Gastroesophageal sphincter (tissue), 4 donors: ENCODE measurements at regions not wholly inside any gene's neighbourhood (a gene's known extent, or its start where the extent isn't known, plus 50 kb on each side); places are given as distances from the start of the nearest gene placed in this dataset.

ENCODE experiments used
- ATAC-seq: fragments of 150-250 bp; one replicate; pipeline ENCODE4 v1.9.1; 2016; ENCODE audit warnings: mild to moderate bottlenecking, moderate library complexity
- H3K27ac ChIP-seq, 4 donors: fragments of 200-600 bp; sonication (generic) in 3 of 4; 1 replicate in 3 of 4; 2 replicates in 1 of 4; pipeline ENCODE4 v1.5.1; 2016 to 2019
- H3K27me3 ChIP-seq: fragments of 200-600 bp; sonication (generic); one replicate; pipeline ENCODE4 v1.5.1; 2019
- H3K36me3 ChIP-seq, 2 donors: fragments of 200-600 bp; sonication (generic); one replicate each; pipeline ENCODE4 v1.5.1; 2019; ENCODE audit warnings: control low read depth in 1 of 2
- H3K4me1 ChIP-seq, 3 donors: fragments of 200-600 bp; sonication (generic); 1 replicate in 2 of 3; 2 replicates in 1 of 3; pipeline ENCODE4 v1.5.1; 2016 to 2019; ENCODE audit warnings: control low read depth in 2 of 3
- H3K4me3 ChIP-seq, 2 donors: fragments of 200-600 bp; sonication (generic); one replicate each; pipeline ENCODE4 v1.5.1; 2019; ENCODE audit warnings: mild to moderate bottlenecking in 1 of 2, moderate library complexity in 1 of 2
- H3K9me3 ChIP-seq, 3 donors: fragments of 200-600 bp; sonication (generic); one replicate each; pipeline ENCODE4 v1.5.1; 2017 to 2019; ENCODE audit warnings: control low read depth in 2 of 3
- CTCF ChIP-seq, 4 experiments: fragments of 200-600 bp in 2 of 4; fragments of 450-650 bp in 2 of 4; sonication (generic) in 1 of 4; IDR thresholded peaks; one replicate each; pipeline ENCODE4 v1.5.1; 2017 to 2019; ENCODE audit warnings: antibody characterized with exemption in 4 of 4, mild to moderate bottlenecking in 2 of 4, moderate library complexity in 2 of 4
- EP300 ChIP-seq: sonication (generic); formaldehyde crosslinking; IDR thresholded peaks from one replicate; pipeline ENCODE4 v1.6.1; 2017; ENCODE audit warnings: antibody characterized with exemption, mild to moderate bottlenecking
- POLR2A ChIP-seq, 2 donors: fragments of 450-650 bp; IDR thresholded peaks; one replicate each; pipeline ENCODE4 v1.6.1; 2017; ENCODE audit warnings: antibody characterized with exemption in 2 of 2, mild to moderate bottlenecking in 2 of 2, moderate library complexity in 1 of 2
- POLR2AphosphoS5 ChIP-seq: sonication (generic); formaldehyde crosslinking; IDR thresholded peaks from one replicate; pipeline ENCODE4 v1.6.1; 2017; ENCODE audit warnings: antibody characterized with exemption
- WGBS, 2 donors: methylation state at CpG; one replicate each; pipeline ENCODE4 v1.1.5; 2018; ENCODE audit warnings: low coverage in 1 of 2; 5-methylcytosine and 5-hydroxymethylcytosine counted together

DNA sequence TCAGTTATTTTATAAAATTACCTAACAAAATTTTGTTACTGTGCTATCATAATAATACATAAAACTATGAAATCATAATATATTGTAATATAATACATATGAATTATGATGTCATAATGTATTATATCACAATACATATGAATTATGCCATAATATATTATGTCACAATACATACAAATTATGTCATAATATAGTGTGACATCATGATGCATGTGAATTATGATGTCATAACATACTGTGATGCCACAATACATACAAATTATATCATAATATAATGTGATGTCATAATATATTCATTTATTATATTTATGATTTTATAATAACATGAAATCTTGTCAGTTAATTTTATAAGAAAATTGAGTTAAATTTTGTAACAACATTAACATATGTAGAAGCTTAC lies 2021.6 kb downstream of the TP53TG3F start:
- TF ChIP-seq CTCF (IDR thresholded peaks at IDR 0.05) (no peak), POLR2AphosphoS5 (no peak), EP300 (no peak), POLR2A (IDR thresholded peaks at IDR 0.05) (no peak)
- Histone ChIP-seq H3K9me3 (peaks cover 0 to 5% (median 0%) of the 10 kb centered on the region in 3 donors), H3K4me1 (no peaks in the 10 kb centered on the region), H3K4me3 (no peak overlapping the region), H3K36me3 (no peaks in the 10 kb centered on the region), H3K27ac (no peak overlapping the region), H3K27me3 (no peaks in the 10 kb centered on the region)
- ATAC-seq: no peak

DNA sequence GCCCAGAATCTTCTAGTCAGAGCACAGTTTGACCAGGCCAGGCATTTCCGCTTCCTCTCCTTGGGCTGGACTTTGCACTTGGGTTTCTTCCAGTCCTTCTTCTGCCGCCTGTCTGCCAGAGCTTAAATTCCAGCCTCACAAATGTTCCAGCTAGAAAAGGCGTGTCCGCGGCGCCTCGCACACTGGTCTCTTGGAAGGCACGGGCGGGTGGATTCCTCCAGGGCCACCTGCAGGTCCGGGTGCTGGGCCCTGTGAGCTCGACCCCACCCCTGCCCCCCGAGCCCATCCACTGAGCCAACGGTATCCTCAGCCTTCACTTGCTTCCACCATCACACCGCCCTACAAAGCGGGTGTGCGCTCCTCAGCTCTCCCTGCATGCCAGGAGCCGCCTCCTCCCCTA lies 2026.5 kb downstream of the TP53TG3F start:
- no peak overlapping the region for H3K4me3 ChIP-seq
- H3K27me3 ChIP-seq: no peaks in the 10 kb centered on the region
- TF ChIP-seq EP300: no peak
- no peak for TF ChIP-seq POLR2AphosphoS5
- TF ChIP-seq POLR2A (IDR thresholded peaks at IDR 0.05): no peak
- no peak for TF ChIP-seq CTCF (IDR thresholded peaks at IDR 0.05)

GRCh38 chr16:35492225-35492624 lies 2032.8 kb downstream of the TP53TG3F start:
- H3K9me3 ChIP-seq: no peaks in the 10 kb centered on the region
- ATAC-seq: no peak
- no peak overlapping the region for H3K27ac ChIP-seq
- WGBS, 2 donors: 69 to 80% methylated on average over 1 to 7 of the region's 28 CpGs
- peaks cover 6% of the 10 kb centered on the region for H3K27me3 ChIP-seq
- H3K36me3 ChIP-seq: no peaks in the 10 kb centered on the region
- no peak overlapping the region for H3K4me3 ChIP-seq
- TF ChIP-seq EP300 (no peak), POLR2AphosphoS5 (no peak), POLR2A (IDR thresholded peaks at IDR 0.05) (no peak), CTCF (IDR thresholded peaks at IDR 0.05) (no peak)
- no peaks in the 10 kb centered on the region for H3K4me1 ChIP-seq

More for the DNA sequence above, 2026.5 kb downstream of the TP53TG3F start:
- Histone ChIP-seq H3K9me3 (peaks cover 0 to 7% (median 0%) of the 10 kb centered on the region in 3 donors), H3K4me1 (no peaks in the 10 kb centered on the region), H3K36me3 (no peaks in the 10 kb centered on the region), H3K27ac (no peak overlapping the region)
- WGBS, 2 donors: 83 to 95% methylated on average over 7 to 8 of the region's 17 CpGs
- no peak for ATAC-seq

DNA sequence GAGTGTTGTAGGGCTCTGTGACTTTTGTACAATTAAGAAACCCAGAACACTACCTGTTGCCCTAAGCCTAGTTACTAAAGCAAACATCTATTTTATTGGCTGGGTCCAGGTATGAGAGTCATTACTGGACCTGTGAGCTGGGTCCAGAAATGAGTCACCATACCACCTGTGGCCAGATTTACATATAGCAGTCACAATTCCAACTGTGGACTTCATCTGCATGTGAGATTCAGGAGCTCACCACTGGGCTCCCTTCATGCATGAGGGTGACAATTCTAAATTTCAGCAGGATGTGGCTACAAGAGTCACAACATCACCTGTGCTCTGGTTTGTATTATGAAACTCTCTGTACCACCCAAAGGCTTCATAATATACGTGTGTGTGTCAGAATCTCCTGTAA lies 2038.0 kb downstream of the TP53TG3F start:
- ATAC-seq: no peak
- no peaks in the 10 kb centered on the region for H3K4me1 ChIP-seq
- H3K36me3 ChIP-seq: no peaks in the 10 kb centered on the region
- no peak for TF ChIP-seq CTCF (IDR thresholded peaks at IDR 0.05)
- TF ChIP-seq POLR2AphosphoS5: no peak
- no peak for TF ChIP-seq POLR2A (IDR thresholded peaks at IDR 0.05)
- TF ChIP-seq EP300: no peak
- 80% methylated on average over 1 of the region's 1 CpG; no CpG with 5 or more reads in 1 of the 2 donors for WGBS, 2 donors
- H3K9me3 ChIP-seq: no peaks in the 10 kb centered on the region
- peaks cover 1% of the 10 kb centered on the region for H3K27me3 ChIP-seq
- no peak overlapping the region for H3K4me3 ChIP-seq
- H3K27ac ChIP-seq: no peak overlapping the region

DNA sequence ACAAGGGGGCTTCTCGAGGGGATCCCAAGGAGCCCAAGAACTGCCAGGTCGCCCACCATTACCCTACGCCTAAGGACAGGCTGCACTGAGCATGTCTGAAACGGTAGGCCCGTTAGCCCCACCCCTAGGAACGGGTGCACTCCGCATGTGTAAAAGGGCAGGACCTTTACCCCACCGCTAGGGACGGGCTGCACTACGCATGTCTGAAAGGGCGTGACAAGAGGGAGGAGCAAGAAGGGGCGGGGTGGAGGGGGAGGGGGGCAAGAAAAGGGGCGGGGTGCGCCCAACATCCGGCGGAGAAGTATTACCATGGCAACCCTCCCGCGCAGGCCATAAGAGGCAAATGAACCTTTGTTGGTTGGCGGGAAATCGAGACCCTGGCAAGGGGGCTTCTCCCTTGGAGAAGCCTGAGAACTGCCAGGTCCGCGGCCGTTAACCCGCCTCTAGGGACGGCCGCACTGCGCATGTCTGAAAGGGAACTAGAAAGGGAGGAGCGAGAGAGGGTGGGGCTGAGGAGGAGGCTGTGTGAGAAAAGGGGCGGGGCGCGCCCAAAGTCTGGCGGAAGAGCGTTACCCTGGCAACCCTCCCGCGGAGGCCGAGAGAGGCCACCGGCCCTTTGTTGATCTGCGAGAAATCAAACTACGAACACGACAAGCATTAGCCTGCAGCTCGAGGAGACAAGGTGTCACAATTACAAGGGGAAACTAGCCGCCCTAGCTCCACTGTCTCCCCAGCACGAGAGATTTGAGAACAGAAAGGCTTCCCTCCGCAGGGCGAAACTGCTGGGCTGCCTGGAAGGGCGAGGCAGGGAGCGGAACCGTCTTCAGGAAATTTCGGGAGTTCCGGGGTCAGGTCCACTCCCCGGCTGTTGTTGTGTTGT lies 2046.8 kb downstream of the TP53TG3F start:
- Histone ChIP-seq H3K4me3 (no peak overlapping the region), H3K4me1 (no peaks in the 10 kb centered on the region), H3K27ac (no peak overlapping the region), H3K36me3 (no peaks in the 10 kb centered on the region), H3K27me3 (peaks cover 19% of the 10 kb centered on the region), H3K9me3 (peaks cover 0 to 20% (median 0%) of the 10 kb centered on the region in 3 donors)
- WGBS, 2 donors: 37% methylated on average over 13 of the region's 51 CpGs; no CpG with 5 or more reads in 1 of the 2 donors
- TF ChIP-seq POLR2A (IDR thresholded peaks at IDR 0.05) (no peak), EP300 (no peak), POLR2AphosphoS5 (no peak), CTCF (IDR thresholded peaks at IDR 0.05) (no peak)
- ATAC-seq: no peak
